GM12878 (cell line): ENCODE measurements at regions not wholly inside any gene's neighbourhood (a gene's known extent, or its start where the extent isn't known, plus 50 kb on each side); places are given as distances from the start of the nearest gene placed in this dataset.

Source experiments
- BCL11A ChIP-seq: IDR thresholded peaks from 2 replicates; pipeline ENCODE4 v1.6.1; 2011; ENCODE audit warnings: low read depth, low read length
- CBX5 ChIP-seq: sonication (generic); IDR thresholded peaks from 2 replicates; pipeline ENCODE4 v1.6.1; 2016; ENCODE audit warnings: low read depth, moderate library complexity, mild to moderate bottlenecking, inconsistent platforms
- IRF4 ChIP-seq: IDR thresholded peaks from 2 replicates; pipeline ENCODE4 v1.6.1; 2011; ENCODE audit warnings: low read depth, low read length
- POLR2AphosphoS5 ChIP-seq: IDR thresholded peaks from 2 replicates; pipeline ENCODE4 v1.6.1; 2011; ENCODE audit warnings: mild to moderate bottlenecking, low read length, inconsistent platforms
- POU2F2 ChIP-seq: IDR thresholded peaks from 3 replicates; pipeline ENCODE4 v1.6.1; 2011; ENCODE audit warnings: low read depth, mild to moderate bottlenecking, low read length, borderline replicate concordance
- RFX5 ChIP-seq: IDR thresholded peaks from 2 replicates; pipeline ENCODE4 v1.6.1; 2011; ENCODE audit warnings: low read depth, low read length, improper control_type of control experiment
- SMAD1 ChIP-seq: fragments of 450-650 bp; IDR thresholded peaks from 2 replicates; pipeline ENCODE4 v1.6.1; 2018; ENCODE audit warnings: mild to moderate bottlenecking, low read depth; ENCODE audit not compliant: partially characterized antibody
- ZNF24 ChIP-seq: fragments of 450-650 bp; IDR thresholded peaks from 2 replicates; pipeline ENCODE4 v1.6.1; 2017; ENCODE audit warnings: antibody characterized with exemption, mild to moderate bottlenecking
- TF ChIP-seq, protein P1 (sequence below): IDR thresholded peaks from 2 replicates; pipeline ENCODE4 v1.6.1; 2012; ENCODE audit warnings: improper control_type of control experiment, low read depth, low read length; ENCODE audit not compliant: insufficient replicate concordance

DNA sequence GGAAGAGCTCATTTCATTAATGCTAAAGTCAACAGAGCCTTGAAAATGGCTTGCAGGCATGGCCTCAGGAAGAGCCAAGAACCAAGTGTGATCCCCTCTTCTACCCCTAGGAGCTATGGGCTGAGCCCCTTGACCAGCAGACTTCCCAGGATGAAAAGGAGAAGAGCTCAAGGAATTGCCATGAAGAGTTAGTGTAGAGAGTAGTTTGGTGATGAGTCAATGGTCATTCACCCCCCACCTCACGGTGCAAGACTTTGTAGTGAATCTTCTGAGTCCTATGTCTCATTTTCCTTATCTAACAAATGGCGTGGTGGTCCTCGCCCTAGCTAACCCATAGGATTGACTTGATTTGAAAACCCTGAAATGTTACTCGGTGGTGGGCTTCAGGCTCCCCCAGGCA, 422.4 kb upstream of the CADM1 start (continued):
- TF ChIP-seq, protein P1, sequence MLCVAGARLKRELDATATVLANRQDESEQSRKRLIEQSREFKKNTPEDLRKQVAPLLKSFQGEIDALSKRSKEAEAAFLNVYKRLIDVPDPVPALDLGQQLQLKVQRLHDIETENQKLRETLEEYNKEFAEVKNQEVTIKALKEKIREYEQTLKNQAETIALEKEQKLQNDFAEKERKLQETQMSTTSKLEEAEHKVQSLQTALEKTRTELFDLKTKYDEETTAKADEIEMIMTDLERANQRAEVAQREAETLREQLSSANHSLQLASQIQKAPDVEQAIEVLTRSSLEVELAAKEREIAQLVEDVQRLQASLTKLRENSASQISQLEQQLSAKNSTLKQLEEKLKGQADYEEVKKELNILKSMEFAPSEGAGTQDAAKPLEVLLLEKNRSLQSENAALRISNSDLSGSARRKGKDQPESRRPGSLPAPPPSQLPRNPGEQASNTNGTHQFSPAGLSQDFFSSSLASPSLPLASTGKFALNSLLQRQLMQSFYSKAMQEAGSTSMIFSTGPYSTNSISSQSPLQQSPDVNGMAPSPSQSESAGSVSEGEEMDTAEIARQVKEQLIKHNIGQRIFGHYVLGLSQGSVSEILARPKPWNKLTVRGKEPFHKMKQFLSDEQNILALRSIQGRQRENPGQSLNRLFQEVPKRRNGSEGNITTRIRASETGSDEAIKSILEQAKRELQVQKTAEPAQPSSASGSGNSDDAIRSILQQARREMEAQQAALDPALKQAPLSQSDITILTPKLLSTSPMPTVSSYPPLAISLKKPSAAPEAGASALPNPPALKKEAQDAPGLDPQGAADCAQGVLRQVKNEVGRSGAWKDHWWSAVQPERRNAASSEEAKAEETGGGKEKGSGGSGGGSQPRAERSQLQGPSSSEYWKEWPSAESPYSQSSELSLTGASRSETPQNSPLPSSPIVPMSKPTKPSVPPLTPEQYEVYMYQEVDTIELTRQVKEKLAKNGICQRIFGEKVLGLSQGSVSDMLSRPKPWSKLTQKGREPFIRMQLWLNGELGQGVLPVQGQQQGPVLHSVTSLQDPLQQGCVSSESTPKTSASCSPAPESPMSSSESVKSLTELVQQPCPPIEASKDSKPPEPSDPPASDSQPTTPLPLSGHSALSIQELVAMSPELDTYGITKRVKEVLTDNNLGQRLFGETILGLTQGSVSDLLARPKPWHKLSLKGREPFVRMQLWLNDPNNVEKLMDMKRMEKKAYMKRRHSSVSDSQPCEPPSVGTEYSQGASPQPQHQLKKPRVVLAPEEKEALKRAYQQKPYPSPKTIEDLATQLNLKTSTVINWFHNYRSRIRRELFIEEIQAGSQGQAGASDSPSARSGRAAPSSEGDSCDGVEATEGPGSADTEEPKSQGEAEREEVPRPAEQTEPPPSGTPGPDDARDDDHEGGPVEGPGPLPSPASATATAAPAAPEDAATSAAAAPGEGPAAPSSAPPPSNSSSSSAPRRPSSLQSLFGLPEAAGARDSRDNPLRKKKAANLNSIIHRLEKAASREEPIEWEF, result no peak
- no peak for TF ChIP-seq RFX5
- no peak for TF ChIP-seq ZNF24
- TF ChIP-seq IRF4, result no peak
- TF ChIP-seq CBX5, result no peak
- TF ChIP-seq BCL11A, result no peak
- peak; percentile 6 for TF ChIP-seq SMAD1
- TF ChIP-seq POU2F2, result no peak
- peak; percentile 68 for TF ChIP-seq POLR2AphosphoS5
